ENCODE measurements at regions not wholly inside any gene's neighbourhood (a gene's known extent, or its start where the extent isn't known, plus 50 kb on each side); places are given as distances from the start of the nearest gene placed in this dataset.

DNA sequence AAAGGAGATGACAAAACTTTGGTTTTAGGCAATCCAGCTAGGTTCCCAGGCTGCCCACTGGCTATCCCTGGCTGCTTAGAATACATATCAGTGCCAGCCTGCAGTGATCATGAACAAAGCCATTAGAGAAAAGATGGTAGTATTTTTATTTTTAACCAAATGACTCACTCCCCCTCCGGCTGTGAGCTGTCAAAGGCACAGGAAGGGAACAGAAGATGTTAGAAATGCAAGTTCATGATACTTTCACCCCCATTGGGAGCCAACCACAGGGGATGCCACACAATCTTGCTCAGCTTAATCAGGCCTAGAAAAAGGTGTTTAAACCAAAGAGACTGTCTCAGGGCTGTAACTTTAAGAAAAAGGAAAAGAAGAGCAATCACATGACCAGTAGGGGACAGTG, 70.3 kb upstream of the ASTN2 start:
- POLR2A ChIA-PET = no interaction called here
- FAIRE-seq (no peak), DNase-seq (ENCODE audit: low read depth, low spot score) (no peak), ATAC-seq (no peak)
- no peak for TF ChIP-seq PAX8 (IDR thresholded peaks at IDR 0.05)
- TF ChIP-seq CBFB (IDR thresholded peaks at IDR 0.05; ENCODE audit: low read depth) = no peak
- TF ChIP-seq NFYB (IDR thresholded peaks at IDR 0.05; ENCODE audit: insufficient read depth, low read depth, low read length) = no peak
- no peak for TF ChIP-seq ATF2 (IDR thresholded peaks at IDR 0.05; ENCODE audit: low read length)
- TF ChIP-seq RB1 (IDR thresholded peaks at IDR 0.05; ENCODE audit: borderline replicate concordance) = no peak
- TF ChIP-seq, protein P1, sequence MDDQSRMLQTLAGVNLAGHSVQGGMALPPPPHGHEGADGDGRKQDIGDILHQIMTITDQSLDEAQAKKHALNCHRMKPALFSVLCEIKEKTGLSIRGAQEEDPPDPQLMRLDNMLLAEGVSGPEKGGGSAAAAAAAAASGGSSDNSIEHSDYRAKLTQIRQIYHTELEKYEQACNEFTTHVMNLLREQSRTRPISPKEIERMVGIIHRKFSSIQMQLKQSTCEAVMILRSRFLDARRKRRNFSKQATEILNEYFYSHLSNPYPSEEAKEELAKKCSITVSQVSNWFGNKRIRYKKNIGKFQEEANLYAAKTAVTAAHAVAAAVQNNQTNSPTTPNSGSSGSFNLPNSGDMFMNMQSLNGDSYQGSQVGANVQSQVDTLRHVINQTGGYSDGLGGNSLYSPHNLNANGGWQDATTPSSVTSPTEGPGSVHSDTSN (IDR thresholded peaks at IDR 0.05; ENCODE audit: insufficient replicate concordance, low read depth, low read length) = no peak
- TF ChIP-seq EED (IDR thresholded peaks at IDR 0.05; ENCODE audit: low read depth) = no peak
- no peak for TF ChIP-seq MEF2A (IDR thresholded peaks at IDR 0.05; ENCODE audit: insufficient read depth, low read depth, low read length)
- no peak for TF ChIP-seq CTCF (IDR thresholded peaks at IDR 0.05 in 2 of 3, conservative IDR thresholded peaks at IDR 0.05 in 1 of 3; ENCODE audit: control insufficient read depth in 2 of 3, extremely low read depth in 1 of 3, insufficient read depth in 1 of 3, low read depth in 3 of 3, low read length in 3 of 3)
- TF ChIP-seq SMAD1 (IDR thresholded peaks at IDR 0.05; ENCODE audit: low read depth, partially characterized antibody) = no peak
- no peak for TF ChIP-seq ZNF24 (IDR thresholded peaks at IDR 0.05)
- no peak for TF ChIP-seq MXI1 (IDR thresholded peaks at IDR 0.05; ENCODE audit: low read depth, low read length)
- TF ChIP-seq, protein P2, sequence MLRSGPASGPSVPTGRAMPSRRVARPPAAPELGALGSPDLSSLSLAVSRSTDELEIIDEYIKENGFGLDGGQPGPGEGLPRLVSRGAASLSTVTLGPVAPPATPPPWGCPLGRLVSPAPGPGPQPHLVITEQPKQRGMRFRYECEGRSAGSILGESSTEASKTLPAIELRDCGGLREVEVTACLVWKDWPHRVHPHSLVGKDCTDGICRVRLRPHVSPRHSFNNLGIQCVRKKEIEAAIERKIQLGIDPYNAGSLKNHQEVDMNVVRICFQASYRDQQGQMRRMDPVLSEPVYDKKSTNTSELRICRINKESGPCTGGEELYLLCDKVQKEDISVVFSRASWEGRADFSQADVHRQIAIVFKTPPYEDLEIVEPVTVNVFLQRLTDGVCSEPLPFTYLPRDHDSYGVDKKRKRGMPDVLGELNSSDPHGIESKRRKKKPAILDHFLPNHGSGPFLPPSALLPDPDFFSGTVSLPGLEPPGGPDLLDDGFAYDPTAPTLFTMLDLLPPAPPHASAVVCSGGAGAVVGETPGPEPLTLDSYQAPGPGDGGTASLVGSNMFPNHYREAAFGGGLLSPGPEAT (IDR thresholded peaks at IDR 0.05; ENCODE audit: low read depth) = no peak
- TF ChIP-seq, protein P3, sequence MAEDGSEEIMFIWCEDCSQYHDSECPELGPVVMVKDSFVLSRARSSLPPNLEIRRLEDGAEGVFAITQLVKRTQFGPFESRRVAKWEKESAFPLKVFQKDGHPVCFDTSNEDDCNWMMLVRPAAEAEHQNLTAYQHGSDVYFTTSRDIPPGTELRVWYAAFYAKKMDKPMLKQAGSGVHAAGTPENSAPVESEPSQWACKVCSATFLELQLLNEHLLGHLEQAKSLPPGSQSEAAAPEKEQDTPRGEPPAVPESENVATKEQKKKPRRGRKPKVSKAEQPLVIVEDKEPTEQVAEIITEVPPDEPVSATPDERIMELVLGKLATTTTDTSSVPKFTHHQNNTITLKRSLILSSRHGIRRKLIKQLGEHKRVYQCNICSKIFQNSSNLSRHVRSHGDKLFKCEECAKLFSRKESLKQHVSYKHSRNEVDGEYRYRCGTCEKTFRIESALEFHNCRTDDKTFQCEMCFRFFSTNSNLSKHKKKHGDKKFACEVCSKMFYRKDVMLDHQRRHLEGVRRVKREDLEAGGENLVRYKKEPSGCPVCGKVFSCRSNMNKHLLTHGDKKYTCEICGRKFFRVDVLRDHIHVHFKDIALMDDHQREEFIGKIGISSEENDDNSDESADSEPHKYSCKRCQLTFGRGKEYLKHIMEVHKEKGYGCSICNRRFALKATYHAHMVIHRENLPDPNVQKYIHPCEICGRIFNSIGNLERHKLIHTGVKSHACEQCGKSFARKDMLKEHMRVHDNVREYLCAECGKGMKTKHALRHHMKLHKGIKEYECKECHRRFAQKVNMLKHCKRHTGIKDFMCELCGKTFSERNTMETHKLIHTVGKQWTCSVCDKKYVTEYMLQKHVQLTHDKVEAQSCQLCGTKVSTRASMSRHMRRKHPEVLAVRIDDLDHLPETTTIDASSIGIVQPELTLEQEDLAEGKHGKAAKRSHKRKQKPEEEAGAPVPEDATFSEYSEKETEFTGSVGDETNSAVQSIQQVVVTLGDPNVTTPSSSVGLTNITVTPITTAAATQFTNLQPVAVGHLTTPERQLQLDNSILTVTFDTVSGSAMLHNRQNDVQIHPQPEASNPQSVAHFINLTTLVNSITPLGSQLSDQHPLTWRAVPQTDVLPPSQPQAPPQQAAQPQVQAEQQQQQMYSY (CRISPR knock-in tag; IDR thresholded peaks at IDR 0.05) = no peak
- TF ChIP-seq BRCA1 (IDR thresholded peaks at IDR 0.05; ENCODE audit: low read depth, low read length) = no peak
- Histone ChIP-seq H3K9ac (ENCODE audit: control insufficient read depth, insufficient read depth, low read length) (no peak overlapping the region), H3K79me2 (ENCODE audit: control insufficient read depth, insufficient read depth, low read length) (no peaks in the 10 kb centered on the region), H3K27me3 (replicated peaks in 1 of 2; ENCODE audit: control insufficient read depth in 2 of 2, insufficient read depth in 2 of 2, low read length in 1 of 2) (no peaks in the 10 kb centered on the region), H3K4me1 (ENCODE audit: control insufficient read depth, insufficient read depth, low read length) (no peaks in the 10 kb centered on the region), H3K36me3 (ENCODE audit: control insufficient read depth in 2 of 2, insufficient read depth in 2 of 2, low read length in 1 of 2) (no peaks in the 10 kb centered on the region), H2AFZ (ENCODE audit: control insufficient read depth, low read depth, low read length) (no peak overlapping the region), H3K27ac (ENCODE audit: control insufficient read depth, insufficient read depth) (no peak overlapping the region), H3K9me3 (replicated peaks; ENCODE audit: control insufficient read depth, insufficient read depth, low read length) (no peaks in the 10 kb centered on the region), H3K4me3 (no peak overlapping the region), H3K4me2 (ENCODE audit: control insufficient read depth, insufficient read depth) (no peak overlapping the region), H4K20me1 (ENCODE audit: control insufficient read depth, insufficient read depth) (no peaks in the 10 kb centered on the region)
- CTCF ChIA-PET = interaction anchor here (3.2 kb wide), 1 partner anchor 53 kb away, joined by 9 read pairs; no protein-coding TSS in a partner anchor
- BruUV-seq (replicated peaks) = no TSS peak
- in situ Hi-C loops (cut with MboI) (no loop called here), intact Hi-C loops (cut with micrococcal nuclease; ENCODE audit: unreplicated experiment) (no loop called here)
- SMC1A ChIA-PET (ENCODE audit: uncharacterized antibody, unreplicated experiment) = interaction anchor here (1.1 to 1.4 kb wide), 2 partner anchors 10 to 12 kb away, joined by 3 read pairs; no protein-coding TSS in a partner anchor
- WGBS (ENCODE audit: insufficient coverage, insufficient replicate concordance, low lambda C conversion rate, missing lambda C conversion rate) = 0% methylated on average over 1 of the region's 1 CpG
- RAD21 ChIA-PET (ENCODE audit: unreplicated experiment) = no interaction called here
